K562 (cell line): ENCODE measurements at regions not wholly inside any gene's neighbourhood (a gene's known extent, or its start where the extent isn't known, plus 50 kb on each side); places are given as distances from the start of the nearest gene placed in this dataset.

ENCODE experiments used
- ATAC-seq: fragments of 200-7000 bp; cut with Tn5 transposase; 3 replicates; pipeline ENCODE4 v1.9.1; 2020; ENCODE audit warnings: moderate library complexity
- BruUV-seq: library from RNA; stranded (reverse); fragments of 400-500 nt; replicated peaks from 2 replicates; lab custom pipeline; 2021; lab: Mats Ljungman, UMichigan
- CTCF ChIA-PET: fragments of 300-600 bp; formaldehyde crosslinking; extraction: SDS; loops from one replicate; lab custom pipeline; 2021; ENCODE audit warnings: low intra/inter-chr PET ratio; lab: Yijun Ruan, JAX
- POLR2A ChIA-PET: fragments of 300-600, 350-650 bp; sonication (Branson Sonifier 250); formaldehyde crosslinking; extraction: SDS; loops from one replicate; lab custom pipeline; 2021; ENCODE audit warnings: antibody characterized with exemption, inconsistent platforms; lab: Yijun Ruan, JAX
- DNase-seq, 4 experiments: peaks; one replicate each; pipeline versions ENCODE4 v3.0.0 to v3.0.0-alpha.2; 2011 to 2018; ENCODE audit warnings: low spot score in 3 of 4, mixed read lengths in 3 of 4; ENCODE audit errors: extremely low read depth in 1 of 4
- FAIRE-seq: peaks from 2 replicates; lab custom pipeline; 2011; peaks lifted over from hg19 to GRCh38; lab: Jason Lieb, UNC
- H2AFZ ChIP-seq: 2 replicates; pipeline ENCODE4 v1.6.0; 2011; ENCODE audit warnings: low read depth, low read length, control low read depth, inconsistent platforms
- H3K27ac ChIP-seq: fragments of 200-600 bp; 3 replicates; pipeline ENCODE4 v1.8.0; 2011; ENCODE audit warnings: low read depth, mild to moderate bottlenecking, control low read depth, inconsistent platforms, low read length, moderate library complexity, mixed read lengths; ENCODE audit errors: extremely low read depth
- H3K27me3 ChIP-seq, 2 experiments: fragments of 300-600 bp in 1 of 2; 2 replicates in 1 of 2; 3 replicates in 1 of 2; pipeline versions ENCODE4 v1.6.0 to v1.8.0; 2011; ENCODE audit warnings: inconsistent platforms in 2 of 2, low read length in 2 of 2, mild to moderate bottlenecking in 1 of 2, mixed read lengths in 1 of 2, moderate library complexity in 1 of 2; ENCODE audit not compliant: control insufficient read depth in 2 of 2, insufficient read depth in 2 of 2
- H3K36me3 ChIP-seq: fragments of 300-600 bp; 3 replicates; pipeline ENCODE4 v1.8.0; 2011; ENCODE audit warnings: mild to moderate bottlenecking, low read length, inconsistent platforms; ENCODE audit not compliant: control insufficient read depth, insufficient read depth
- H3K4me1 ChIP-seq, 2 experiments: fragments of 200-600 bp in 1 of 2; replicated peaks in 1 of 2; 2 replicates in 1 of 2; 3 replicates in 1 of 2; pipeline versions ENCODE4 v1.5.1 to v1.8.0; 2011; ENCODE audit warnings: inconsistent platforms in 2 of 2, low read length in 2 of 2, mild to moderate bottlenecking in 1 of 2, mixed read lengths in 1 of 2, moderate library complexity in 1 of 2; ENCODE audit not compliant: control insufficient read depth in 2 of 2, insufficient read depth in 2 of 2
- H3K4me2 ChIP-seq: 2 replicates; pipeline ENCODE4 v1.6.1; 2011; ENCODE audit warnings: low read length, control low read depth, inconsistent platforms, mixed read lengths; ENCODE audit not compliant: insufficient read depth
- H3K4me3 ChIP-seq: fragments of 200-600 bp; sonication (generic), shearing (Covaris generic); 2 replicates; pipeline ENCODE4 v1.5.1; 2016; ENCODE audit warnings: control low read depth, inconsistent platforms
- H3K79me2 ChIP-seq: fragments of 200-600 bp; 3 replicates; pipeline ENCODE4 v1.8.0; 2011; ENCODE audit warnings: low read length, inconsistent platforms; ENCODE audit not compliant: control insufficient read depth, insufficient read depth
- H3K9ac ChIP-seq, 2 experiments: 2 replicates each; pipeline versions ENCODE4 v1.6.0 to v1.6.1; 2011; ENCODE audit warnings: low read depth in 2 of 2, low read length in 2 of 2, control low read depth in 1 of 2, inconsistent platforms in 1 of 2, mild to moderate bottlenecking in 1 of 2, mixed read lengths in 1 of 2; ENCODE audit not compliant: insufficient read depth in 1 of 2
- H3K9me1 ChIP-seq: one replicate; pipeline ENCODE4 v1.6.0; 2011; ENCODE audit warnings: inconsistent platforms, mild to moderate bottlenecking, low read length, moderate library complexity; ENCODE audit not compliant: control insufficient read depth, insufficient read depth
- H3K9me3 ChIP-seq: replicated peaks from 2 replicates; pipeline ENCODE4 v1.5.1; 2011; ENCODE audit warnings: low read depth, low read length, inconsistent platforms; ENCODE audit not compliant: control insufficient read depth, insufficient read depth
- H4K20me1 ChIP-seq: replicated peaks from 2 replicates; pipeline ENCODE4 v1.6.1; 2011; ENCODE audit warnings: low read length, inconsistent platforms, mixed read lengths; ENCODE audit not compliant: control insufficient read depth, insufficient read depth
- ELF4 ChIP-seq: fragments of 450-650 bp; formaldehyde crosslinking; IDR thresholded peaks from 2 replicates; pipeline ENCODE4 v1.4.0; 2022; ENCODE audit warnings: missing genetic modification characterization
- FOSL1 ChIP-seq: fragments of 200-800 bp; sonication (Bioruptor generic); conservative IDR thresholded peaks from 2 replicates; pipeline ENCODE4 v1.6.1; 2016; ENCODE audit warnings: missing genetic modification characterization, missing compliant biosample characterization
- MEIS2 ChIP-seq: fragments of 450-650 bp; IDR thresholded peaks from 2 replicates; pipeline ENCODE4 v1.6.1; 2014; ENCODE audit warnings: mild to moderate bottlenecking; ENCODE audit not compliant: partially characterized antibody
- NFIX ChIP-seq: fragments of 250-450 bp; sonication (Bioruptor Pico); IDR thresholded peaks from 2 replicates; pipeline ENCODE4 v1.4.0; 2020; ENCODE audit warnings: low read depth, mild to moderate bottlenecking, moderate library complexity
- SETDB1 ChIP-seq: IDR thresholded peaks from one replicate; pipeline ENCODE4 v1.6.1; 2012; ENCODE audit warnings: low read length, control low read depth, inconsistent platforms
- SLC30A9 ChIP-seq: fragments of 250-450 bp; sonication (Bioruptor Pico); IDR thresholded peaks from 2 replicates; pipeline ENCODE4 v1.8.0; 2022; ENCODE audit warnings: mild to moderate bottlenecking, moderate library complexity
- STAG1 ChIP-seq: sonication (generic); formaldehyde crosslinking; IDR thresholded peaks from 2 replicates; pipeline ENCODE4 v1.5.0; 2020; ENCODE audit warnings: missing genetic modification reagents, borderline replicate concordance
- ZBTB5 ChIP-seq: fragments of 450-650 bp; IDR thresholded peaks from 2 replicates; pipeline ENCODE4 v1.6.1; 2017; ENCODE audit warnings: antibody characterized with exemption
- ZNF76 ChIP-seq: fragments of 250-450 bp; sonication (Bioruptor Pico); IDR thresholded peaks from 2 replicates; pipeline ENCODE4 v1.4.0; 2020; ENCODE audit warnings: mild to moderate bottlenecking, moderate library complexity, borderline replicate concordance
- WGBS: fragments of 100-300 bp; shearing (Covaris generic); methylation state at CpG from one replicate; pipeline ENCODE4 v1.1.6; 2016; ENCODE audit warnings: low coverage, mixed read lengths; ENCODE audit not compliant: insufficient coverage; ENCODE audit errors: missing lambda C conversion rate; 5-methylcytosine and 5-hydroxymethylcytosine counted together
- in situ Hi-C: fragments of 300-500 bp; cut with MboI; formaldehyde crosslinking; loops from 4 replicates; pipeline ENCODE4 v1.15.0; 2018; ENCODE audit warnings: inconsistent platforms, mixed read lengths
- intact Hi-C: fragments of 100-400 bp; cut with micrococcal nuclease; formaldehyde crosslinking; loops from 2 replicates; pipeline ENCODE4 v1.14.2; 2022
- TF ChIP-seq, protein P1 (sequence below), 2 experiments: fragments of 250-450 bp in 1 of 2; fragments of 450-650 bp in 1 of 2; sonication (Bioruptor Pico) in 1 of 2; IDR thresholded peaks; 2 replicates each; pipeline versions ENCODE4 v1.6.1 to v1.8.0; 2016 to 2021; ENCODE audit warnings: mild to moderate bottlenecking in 2 of 2, moderate library complexity in 2 of 2, missing compliant biosample characterization in 1 of 2, missing genetic modification characterization in 1 of 2
- TF ChIP-seq, protein P2 (sequence below): fragments of 250-450 bp; sonication (Bioruptor Pico); IDR thresholded peaks from 2 replicates; pipeline ENCODE4 v1.4.0; 2020; ENCODE audit warnings: borderline replicate concordance

DNA sequence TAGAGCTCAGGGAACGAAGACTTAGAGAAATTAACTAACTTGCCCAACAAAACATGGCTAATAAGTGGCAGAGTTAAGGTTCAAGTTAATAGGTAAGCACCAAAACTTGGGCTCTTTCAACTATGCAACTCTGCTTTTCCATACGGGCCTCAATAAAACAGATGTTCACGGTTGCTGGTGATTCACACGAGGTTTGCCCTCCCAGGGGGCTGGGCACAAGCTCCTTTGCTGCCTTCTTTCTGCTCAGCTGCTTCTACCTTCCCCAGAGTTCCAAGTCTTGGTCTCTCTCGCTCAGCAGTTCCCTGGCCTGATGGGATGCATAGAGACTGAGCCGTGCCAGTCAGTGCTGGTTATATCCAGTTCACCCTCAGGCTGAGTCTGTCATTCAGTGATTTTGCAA, 217.9 kb downstream of the SREK1 start:
- CTCF ChIA-PET, result no interaction called here
- Histone ChIP-seq H4K20me1 (no peaks in the 10 kb centered on the region), H3K9ac (no peak overlapping the region), H3K9me1 (no peaks in the 10 kb centered on the region), H3K79me2 (no peaks in the 10 kb centered on the region), H3K4me1 (no peaks in the 10 kb centered on the region), H3K4me2 (no peak overlapping the region), H3K27ac (no peak overlapping the region), H3K36me3 (no peaks in the 10 kb centered on the region), H3K9me3 (no peaks in the 10 kb centered on the region), H3K27me3 (no peaks in the 10 kb centered on the region; a peak in 2 of 5 replicates), H3K4me3 (no peak overlapping the region), H2AFZ (no peak overlapping the region)
- intact Hi-C loops, result no loop called here
- POLR2A ChIA-PET, result interaction anchor here (0.6 kb wide), 1 partner anchor 17 kb away, joined by 3 read pairs; no protein-coding TSS in a partner anchor
- BruUV-seq, result no TSS peak
- DNase-seq (no peak), FAIRE-seq (no peak), ATAC-seq (no peak)
- in situ Hi-C loops, result no loop called here
- TF ChIP-seq STAG1 (no peak), ZNF76 (no peak), SETDB1 (no peak), ELF4 (CRISPR knock-in tag) (no peak), FOSL1 (no peak)
- WGBS, result 0% methylated on average over 6 of the region's 6 CpGs

GRCh38 chr5:66362687-66363086, 218.6 kb downstream of the SREK1 start:
- POLR2A ChIA-PET, result interaction anchor here (0.6 kb wide), 1 partner anchor 17 kb away, joined by 3 read pairs; no protein-coding TSS in a partner anchor
- Histone ChIP-seq H3K27me3 (no peaks in the 10 kb centered on the region; a peak in 2 of 5 replicates), H3K4me1 (no peaks in the 10 kb centered on the region), H3K9me3 (no peaks in the 10 kb centered on the region), H3K9me1 (no peaks in the 10 kb centered on the region), H3K79me2 (no peaks in the 10 kb centered on the region), H2AFZ (no peak overlapping the region), H3K36me3 (no peaks in the 10 kb centered on the region), H3K4me3 (no peak overlapping the region), H3K4me2 (no peak overlapping the region), H4K20me1 (no peaks in the 10 kb centered on the region), H3K27ac (no peak overlapping the region), H3K9ac (no peak overlapping the region)
- in situ Hi-C loops, result no loop called here
- FAIRE-seq, result no peak
- no TSS peak for BruUV-seq
- DNase-seq, result no peak
- WGBS, result 7% methylated on average over 4 of the region's 4 CpGs
- intact Hi-C loops, result no loop called here
- ATAC-seq, result no peak
- CTCF ChIA-PET, result no interaction called here
- no peak for TF ChIP-seq NFIX
- TF ChIP-seq, protein P1, sequence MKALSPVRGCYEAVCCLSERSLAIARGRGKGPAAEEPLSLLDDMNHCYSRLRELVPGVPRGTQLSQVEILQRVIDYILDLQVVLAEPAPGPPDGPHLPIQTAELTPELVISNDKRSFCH (CRISPR knock-in tag; IDR thresholded peaks at IDR 0.05), result no peak
- TF ChIP-seq, protein P1 (tag; IDR thresholded peaks at IDR 0.05), result no peak
- TF ChIP-seq ELF4 (CRISPR knock-in tag), result no peak
- TF ChIP-seq, protein P2, sequence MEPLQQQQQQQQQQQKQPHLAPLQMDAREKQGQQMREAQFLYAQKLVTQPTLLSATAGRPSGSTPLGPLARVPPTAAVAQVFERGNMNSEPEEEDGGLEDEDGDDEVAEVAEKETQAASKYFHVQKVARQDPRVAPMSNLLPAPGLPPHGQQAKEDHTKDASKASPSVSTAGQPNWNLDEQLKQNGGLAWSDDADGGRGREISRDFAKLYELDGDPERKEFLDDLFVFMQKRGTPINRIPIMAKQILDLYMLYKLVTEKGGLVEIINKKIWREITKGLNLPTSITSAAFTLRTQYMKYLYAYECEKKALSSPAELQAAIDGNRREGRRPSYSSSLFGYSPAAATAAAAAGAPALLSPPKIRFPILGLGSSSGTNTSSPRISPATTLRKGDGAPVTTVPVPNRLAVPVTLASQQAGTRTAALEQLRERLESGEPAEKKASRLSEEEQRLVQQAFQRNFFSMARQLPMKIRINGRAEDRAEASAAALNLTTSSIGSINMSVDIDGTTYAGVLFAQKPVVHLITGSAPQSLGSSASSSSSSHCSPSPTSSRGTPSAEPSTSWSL (CRISPR knock-in tag), result no peak
- TF ChIP-seq MEIS2, result no peak
- no peak for TF ChIP-seq SLC30A9 (CRISPR knock-in tag)
- no peak for TF ChIP-seq ZBTB5
